Endothelial cell of hepatic sinusoid (primary cell): ENCODE measurements at regions not wholly inside any gene's neighbourhood (a gene's known extent, or its start where the extent isn't known, plus 50 kb on each side); places are given as distances from the start of the nearest gene placed in this dataset.

Experiments used
- in situ Hi-C: cut with HindIII; loops from 2 replicates; pipeline ENCODE4 v1.10.0; 2017; ENCODE audit warnings: low sequenced_read_pairs

GRCh38 chrX:39311646-39312045 is 510.4 kb downstream of the MID1IP1 start:
- in situ Hi-C loops: loop anchor here (5.0 kb wide), 2 partner anchors 51 to 64 kb away; no protein-coding TSS in a partner anchor

DNA sequence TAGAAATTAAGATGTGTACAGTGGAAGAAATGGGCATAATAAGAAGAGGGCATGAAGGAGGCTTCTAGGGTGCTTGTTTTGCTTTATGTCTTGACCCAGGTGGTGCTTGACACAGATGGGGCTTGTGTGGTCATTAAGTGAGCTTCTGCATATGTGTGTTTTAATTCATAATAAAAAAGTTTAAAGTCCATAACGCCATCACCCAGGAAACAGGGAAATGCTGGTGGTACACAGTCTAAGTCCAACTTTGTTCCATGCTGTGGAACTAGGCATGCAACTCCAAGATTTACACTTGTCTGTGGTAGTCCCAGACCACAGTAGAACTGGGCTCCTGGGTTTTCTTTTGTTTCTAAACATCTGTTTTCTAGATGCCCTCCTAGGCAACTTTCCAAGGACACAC is 511.9 kb downstream of the MID1IP1 start:
- in situ Hi-C loops: loop anchor here (5.0 kb wide), 2 partner anchors 49 to 66 kb away; no protein-coding TSS in a partner anchor

GRCh38 chrX:39318506-39319343 is 517.5 kb downstream of the MID1IP1 start:
- in situ Hi-C loops: no loop called here

DNA sequence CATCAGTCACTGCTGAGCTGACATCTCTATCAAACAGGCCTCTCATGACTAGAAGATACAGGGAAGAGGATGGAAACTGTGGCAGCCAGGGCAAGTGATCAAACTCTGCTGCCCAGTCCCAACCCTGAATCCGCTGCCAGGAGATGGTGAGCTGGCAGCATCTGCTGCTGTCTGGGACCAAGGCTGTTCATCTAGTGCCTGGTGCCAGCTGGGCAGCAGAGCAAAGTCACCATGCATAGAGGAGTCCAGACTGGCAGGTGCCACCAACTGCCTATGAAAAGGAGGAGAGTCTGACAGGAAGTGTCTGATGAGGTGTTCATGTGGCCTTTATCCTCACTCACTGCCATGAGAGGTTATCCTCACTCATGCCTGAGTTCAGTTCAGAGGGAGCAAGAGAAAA is 518.9 kb downstream of the MID1IP1 start:
- in situ Hi-C loops: no loop called here

DNA sequence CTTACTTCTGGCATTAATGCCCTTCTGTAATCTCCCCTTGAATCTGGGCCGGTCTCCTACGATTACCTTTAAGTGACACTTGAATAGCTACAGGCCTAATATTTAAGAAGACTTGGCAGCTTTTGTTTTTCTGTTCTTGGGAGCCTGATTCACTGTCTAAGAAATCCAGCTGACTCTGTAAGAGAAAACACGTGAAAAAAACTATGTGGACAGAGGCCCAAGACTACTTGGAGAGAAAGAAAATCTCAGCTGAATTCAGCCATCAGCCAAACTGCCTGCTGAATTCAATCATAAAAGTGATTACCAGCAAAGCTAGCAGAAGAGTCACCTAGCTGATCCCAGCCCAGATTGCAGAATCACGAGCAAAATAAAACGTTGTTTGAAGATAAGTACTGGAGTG is 521.2 kb downstream of the MID1IP1 start:
- in situ Hi-C loops: no loop called here

- in situ Hi-C loops: no loop called here
These were observed 523.1 kb downstream of the MID1IP1 start for GRCh38 chrX:39324233-39324930.

DNA sequence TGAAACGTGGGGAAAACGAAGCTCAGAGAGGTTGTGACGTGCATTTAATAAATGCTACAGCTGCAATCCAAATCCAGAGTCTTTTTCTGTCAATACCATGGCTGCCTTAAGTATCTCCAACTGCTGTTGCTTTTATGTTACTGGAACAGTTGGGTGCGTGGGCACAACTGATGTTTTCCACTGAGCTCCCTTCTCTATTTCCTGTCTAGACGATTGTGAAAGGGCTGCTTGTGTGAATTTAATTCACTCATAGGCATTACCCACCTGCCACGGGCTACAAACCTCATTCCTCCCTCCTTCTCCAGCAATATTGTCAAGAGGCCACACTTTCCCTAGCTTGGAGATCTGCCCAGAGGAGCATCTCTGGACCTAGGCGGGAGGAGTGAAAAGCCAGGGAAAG is 526.0 kb downstream of the MID1IP1 start:
- in situ Hi-C loops: no loop called here

GRCh38 chrX:39327705-39328104 is 526.4 kb downstream of the MID1IP1 start:
- in situ Hi-C loops: no loop called here

GRCh38 chrX:39328661-39329060 is 527.4 kb downstream of the MID1IP1 start:
- in situ Hi-C loops: no loop called here

DNA sequence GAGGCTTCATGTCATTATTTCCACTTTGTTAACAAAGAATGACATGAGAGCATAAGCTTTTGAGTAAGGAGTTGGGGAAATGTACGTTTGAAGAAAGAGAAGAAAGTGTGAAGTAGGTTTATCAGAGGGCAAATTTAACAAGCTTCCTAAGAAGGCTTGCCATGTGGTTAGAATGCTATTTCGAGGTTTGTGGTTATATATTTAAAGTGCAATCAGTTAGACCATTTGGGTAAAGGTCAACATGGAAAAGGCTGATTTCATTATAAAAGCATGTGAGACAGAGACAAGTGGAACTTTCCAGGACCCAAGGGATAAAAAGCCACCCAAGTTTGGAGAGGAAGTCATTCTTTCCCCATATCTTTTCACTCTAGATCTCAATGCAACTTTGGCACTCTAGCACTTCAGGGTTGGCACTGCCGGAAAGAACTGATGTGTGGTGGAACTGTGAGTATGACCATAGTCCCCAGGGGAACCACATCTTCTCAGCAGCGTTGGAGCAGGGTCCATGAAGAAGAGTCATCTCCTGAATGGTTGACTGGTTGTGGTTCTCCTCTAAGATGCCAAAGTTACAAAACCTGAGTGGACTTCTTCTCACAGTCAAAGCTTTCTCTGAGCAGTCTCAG is 529.9 kb downstream of the MID1IP1 start:
- in situ Hi-C loops: no loop called here

- in situ Hi-C loops: no loop called here
These were observed 532.2 kb downstream of the MID1IP1 start for GRCh38 chrX:39333451-39333850.

GRCh38 chrX:39335513-39336235 is 534.4 kb downstream of the MID1IP1 start:
- in situ Hi-C loops: no loop called here

DNA sequence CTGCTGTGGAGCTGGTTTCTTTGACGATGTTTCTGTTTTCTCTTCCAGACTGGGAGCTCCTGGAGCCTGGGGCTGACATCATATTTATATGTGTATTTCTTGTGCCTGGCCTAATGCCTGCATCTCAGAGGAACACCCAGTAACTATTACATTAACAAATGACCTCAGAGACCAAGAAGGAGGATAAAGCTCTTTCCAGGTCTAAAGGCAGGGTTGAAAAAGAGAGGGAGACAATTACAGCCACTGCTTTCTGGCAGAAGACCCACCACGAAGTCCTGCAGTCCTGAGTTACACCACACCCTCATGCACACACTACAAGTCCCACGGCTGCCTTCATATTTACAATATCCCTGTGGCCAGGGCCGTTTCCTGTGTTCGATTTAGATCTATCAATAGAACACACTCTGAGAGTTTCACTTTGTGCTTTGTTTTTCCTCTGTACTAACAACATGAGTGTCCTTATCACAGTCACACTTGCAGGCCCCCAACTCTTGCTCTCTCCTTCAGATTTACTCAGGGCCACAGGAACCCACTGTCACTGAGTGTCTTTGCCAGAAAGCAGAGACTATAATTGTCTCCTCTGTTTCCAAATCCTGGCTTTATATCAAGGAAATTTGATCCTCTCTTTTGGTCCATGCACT is 535.5 kb downstream of the MID1IP1 start:
- in situ Hi-C loops: no loop called here

DNA sequence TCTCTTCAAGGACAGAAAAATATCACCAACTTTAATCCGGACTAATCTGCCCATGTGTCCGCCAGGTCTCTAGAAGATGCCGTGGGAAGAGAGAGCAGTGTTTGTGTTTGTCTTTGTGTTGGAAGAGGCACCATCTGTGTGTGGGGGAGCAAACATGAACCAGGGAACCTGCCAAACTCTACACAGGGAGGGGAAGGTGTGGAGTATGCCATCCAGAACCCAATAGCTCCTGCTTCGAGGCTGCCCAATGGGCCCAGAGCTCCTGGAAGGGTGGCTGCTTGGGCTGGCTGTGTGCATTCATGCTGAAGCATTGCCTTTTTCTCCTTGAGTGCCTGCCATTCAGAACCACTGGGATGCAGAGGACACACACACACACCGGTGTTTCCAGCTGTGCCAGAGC is 536.2 kb downstream of the MID1IP1 start:
- in situ Hi-C loops: no loop called here

DNA sequence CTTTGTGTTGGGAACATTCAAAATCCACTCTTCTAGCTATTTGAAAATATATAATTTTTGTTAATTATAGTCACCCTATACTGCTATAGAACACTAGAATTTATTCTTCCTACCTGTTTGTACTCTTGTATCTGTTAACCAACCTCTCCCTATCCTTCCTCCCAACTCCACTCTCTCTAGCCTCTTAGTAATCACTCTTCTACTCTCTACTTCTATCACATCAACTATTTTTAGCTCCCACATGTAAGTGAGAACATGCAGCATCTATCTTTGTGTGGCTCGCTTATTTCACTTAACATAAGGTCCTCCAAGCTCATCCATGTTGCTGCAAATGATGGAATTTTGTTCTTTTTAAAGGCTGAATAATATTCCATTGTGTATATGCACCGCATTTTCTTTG is 537.3 kb downstream of the MID1IP1 start:
- in situ Hi-C loops: no loop called here

GRCh38 chrX:39356119-39356807 is 555.0 kb downstream of the MID1IP1 start:
- in situ Hi-C loops: no loop called here

- in situ Hi-C loops: loop anchor here (5.0 kb wide), 1 partner anchor 48 kb away; no protein-coding TSS in a partner anchor
These were observed 558.8 kb downstream of the MID1IP1 start for GRCh38 chrX:39360101-39360500.

DNA sequence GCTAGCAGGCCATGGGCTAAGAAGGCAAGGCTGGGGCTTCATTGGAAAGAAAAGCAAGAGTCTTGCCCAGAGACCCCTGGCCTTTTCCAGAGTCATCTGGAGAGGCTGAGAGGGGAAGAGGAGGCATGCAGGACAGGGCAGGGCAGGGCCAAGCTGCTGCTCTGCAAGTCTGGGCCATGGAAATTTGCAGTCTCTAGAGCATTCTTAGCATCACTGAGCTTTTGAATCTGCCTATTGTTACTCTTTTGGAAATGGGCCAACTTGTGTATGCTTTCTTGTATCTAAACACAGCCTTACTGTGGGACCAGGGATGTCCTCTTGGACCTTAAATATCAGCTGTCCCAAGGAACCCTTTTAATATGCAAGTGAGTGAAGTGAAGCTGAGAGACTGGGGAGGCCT is 560.5 kb downstream of the MID1IP1 start:
- in situ Hi-C loops: loop anchor here (5.0 kb wide), 1 partner anchor 49 kb away; no protein-coding TSS in a partner anchor

- in situ Hi-C loops: no loop called here
These were observed 566.2 kb downstream of the MID1IP1 start for GRCh38 chrX:39367416-39367815.

GRCh38 chrX:39372115-39372514 is 570.9 kb downstream of the MID1IP1 start:
- in situ Hi-C loops: no loop called here
